Right lobe of liver (tissue), 4 donors: ENCODE measurements at regions not wholly inside any gene's neighbourhood (a gene's known extent, or its start where the extent isn't known, plus 50 kb on each side); places are given as distances from the start of the nearest gene placed in this dataset.

Experiments used
- CTCF ChIP-seq, 4 donors: fragments of 200-600 bp in 3 of 4; fragments of 450-650 bp in 1 of 4; IDR thresholded peaks; one replicate each; pipeline versions ENCODE4 v1.5.1 to v1.8.0; 2016 to 2022; ENCODE audit warnings: antibody characterized with exemption in 4 of 4, mild to moderate bottlenecking in 2 of 4
- POLR2A ChIP-seq: fragments of 450-650 bp; IDR thresholded peaks from one replicate; pipeline ENCODE4 v1.6.1; 2017; ENCODE audit warnings: antibody characterized with exemption, mild to moderate bottlenecking
- donor health status: DM: no; HTN: no; CAD: no.
- donor health status: DM: no; HTN: no; CAD: no.
- donor health status: DM: no; HTN: yes; CAD: no.

GRCh38 chr4:177032341-177032740 is 239.6 kb upstream of the VEGFC start:
- TF ChIP-seq CTCF (IDR thresholded peaks at IDR 0.05) (no peak), POLR2A (no peak)
